ENCODE measurements at regions not wholly inside any gene's neighbourhood (a gene's known extent, or its start where the extent isn't known, plus 50 kb on each side); places are given as distances from the start of the nearest gene placed in this dataset.

- Mint-ChIP-seq H3K9me3 (ENCODE audit: unreplicated experiment) (no peaks in the 10 kb centered on the region), H3K4me3 (ENCODE audit: unreplicated experiment) (no peak overlapping the region), H3K4me1 (ENCODE audit: low read depth, unreplicated experiment) (peaks cover 2% of the 10 kb centered on the region), H3K27ac (ENCODE audit: unreplicated experiment) (no peak overlapping the region), H3K27me3 (ENCODE audit: unreplicated experiment) (peaks cover 1% of the 10 kb centered on the region), H3K36me3 (ENCODE audit: unreplicated experiment) (no peaks in the 10 kb centered on the region)
- no peak for DNase-seq
- TF ChIP-seq CTCF (IDR thresholded peaks at IDR 0.05; ENCODE audit: partially characterized antibody, unreplicated experiment) = no peak
Observed at GRCh38 chr13:71306821-71307220, 560.2 kb downstream of the DACH1 start.

- Mint-ChIP-seq H3K27me3 (ENCODE audit: unreplicated experiment) (peaks cover 1% of the 10 kb centered on the region), H3K9me3 (ENCODE audit: unreplicated experiment) (no peaks in the 10 kb centered on the region), H3K36me3 (ENCODE audit: unreplicated experiment) (no peaks in the 10 kb centered on the region), H3K27ac (ENCODE audit: unreplicated experiment) (no peak overlapping the region), H3K4me3 (ENCODE audit: unreplicated experiment) (no peak overlapping the region), H3K4me1 (ENCODE audit: low read depth, unreplicated experiment) (peaks cover 2% of the 10 kb centered on the region)
- TF ChIP-seq CTCF (IDR thresholded peaks at IDR 0.05; ENCODE audit: partially characterized antibody, unreplicated experiment) = no peak
- no peak for DNase-seq
Observed at GRCh38 chr13:71304861-71305260, 562.1 kb downstream of the DACH1 start.

- no peak overlapping the region for H3K4me3 Mint-ChIP-seq (ENCODE audit: unreplicated experiment)
- H3K9me3 Mint-ChIP-seq (ENCODE audit: unreplicated experiment) = peaks cover 2% of the 10 kb centered on the region
- peaks cover 1% of the 10 kb centered on the region for H3K27me3 Mint-ChIP-seq (ENCODE audit: unreplicated experiment)
- peaks cover 9% of the 10 kb centered on the region for H3K36me3 Mint-ChIP-seq (ENCODE audit: unreplicated experiment)
- H3K27ac Mint-ChIP-seq (ENCODE audit: unreplicated experiment) = no peak overlapping the region
- no peak for TF ChIP-seq CTCF (IDR thresholded peaks at IDR 0.05; ENCODE audit: partially characterized antibody, unreplicated experiment)
- H3K4me1 Mint-ChIP-seq (ENCODE audit: low read depth, unreplicated experiment) = peaks cover 2% of the 10 kb centered on the region
- no peak for DNase-seq
Observed at GRCh38 chr13:71303144-71303543, 563.9 kb downstream of the DACH1 start.

GRCh38 chr13:71300602-71301001 is 566.4 kb downstream of the DACH1 start:
- Mint-ChIP-seq H3K36me3 (ENCODE audit: unreplicated experiment) (peaks cover 9% of the 10 kb centered on the region), H3K4me1 (ENCODE audit: low read depth, unreplicated experiment) (no peaks in the 10 kb centered on the region), H3K4me3 (ENCODE audit: unreplicated experiment) (no peak overlapping the region), H3K9me3 (ENCODE audit: unreplicated experiment) (peaks cover 2% of the 10 kb centered on the region), H3K27ac (ENCODE audit: unreplicated experiment) (no peak overlapping the region), H3K27me3 (ENCODE audit: unreplicated experiment) (peaks cover 1% of the 10 kb centered on the region)
- no peak for TF ChIP-seq CTCF (IDR thresholded peaks at IDR 0.05; ENCODE audit: partially characterized antibody, unreplicated experiment)
- DNase-seq = no peak

GRCh38 chr13:71291842-71292146 is 575.2 kb downstream of the DACH1 start:
- Mint-ChIP-seq H3K9me3 (ENCODE audit: unreplicated experiment) (no peaks in the 10 kb centered on the region), H3K27me3 (ENCODE audit: unreplicated experiment) (no peaks in the 10 kb centered on the region), H3K4me1 (ENCODE audit: low read depth, unreplicated experiment) (no peaks in the 10 kb centered on the region), H3K4me3 (ENCODE audit: unreplicated experiment) (no peak overlapping the region), H3K27ac (ENCODE audit: unreplicated experiment) (no peak overlapping the region), H3K36me3 (ENCODE audit: unreplicated experiment) (no peaks in the 10 kb centered on the region)
- DNase-seq = no peak
- no peak for TF ChIP-seq CTCF (IDR thresholded peaks at IDR 0.05; ENCODE audit: partially characterized antibody, unreplicated experiment)
